SHP77 treated with DMSO at 0.1 percent for 48 hours (cell line): ENCODE measurements at regions not wholly inside any gene's neighbourhood (a gene's known extent, or its start where the extent isn't known, plus 50 kb on each side); places are given as distances from the start of the nearest gene placed in this dataset.
"Not testable (repeated sequence)": the region's sequence is repeated elsewhere in the genome, so short reads cannot be mapped to it uniquely, and the experiment has no call there.

ENCODE experiments used
- DNase-seq: peaks from one replicate; lab custom pipeline; 2025; lab: John Stamatoyannopoulos, UW

DNA sequence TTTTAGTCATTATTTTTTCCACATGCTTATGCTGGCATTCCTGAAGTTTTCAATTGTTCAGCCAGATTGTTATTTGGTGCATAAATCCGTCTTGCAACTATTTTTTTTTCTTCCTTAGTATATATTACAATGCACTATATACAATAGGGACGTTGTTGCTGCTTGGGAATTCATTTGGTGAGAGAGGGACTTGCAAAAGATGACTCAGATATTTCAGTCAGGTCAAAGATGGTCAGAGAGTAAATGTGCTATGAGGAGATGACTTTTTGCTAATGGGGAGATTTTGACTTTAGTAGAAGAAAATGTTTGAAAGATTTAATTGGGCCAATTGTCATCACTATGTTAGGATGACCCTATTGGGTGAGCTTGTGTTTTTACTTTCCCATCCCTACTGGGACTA lies 348.4 kb upstream of the MTPN start:
- DNase-seq, result no peak

GRCh38 chr7:136325027-136325426 lies 347.9 kb upstream of the MTPN start:
- DNase-seq, result no peak

DNA sequence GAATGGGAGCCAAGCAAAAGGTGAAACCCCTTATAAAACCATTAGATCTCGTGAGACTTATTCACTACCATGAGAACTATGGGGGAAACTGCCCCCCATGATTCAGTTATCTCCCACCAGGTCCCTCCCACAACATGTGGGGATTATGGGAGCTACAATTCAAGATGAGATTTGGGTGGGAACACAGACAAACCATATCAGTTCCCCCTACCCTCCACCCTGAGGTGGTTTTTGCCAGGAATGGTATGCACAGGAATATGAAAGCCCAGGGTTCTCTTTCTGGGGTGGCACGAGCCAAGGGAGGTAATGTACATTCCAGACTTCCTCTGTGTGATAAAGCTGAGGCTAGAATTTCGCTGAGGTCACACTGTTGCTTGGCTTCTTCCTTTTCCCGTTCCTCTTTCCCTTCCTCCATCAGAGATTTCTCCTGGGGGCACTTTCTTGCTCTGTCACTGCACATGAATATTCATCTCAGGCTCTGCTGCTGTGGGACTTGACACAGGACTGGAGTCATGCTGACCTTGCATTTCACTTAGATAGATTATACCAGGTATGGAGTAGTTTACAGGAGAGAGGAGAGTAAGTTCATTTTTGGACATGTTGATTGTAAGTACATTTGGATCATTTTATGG lies 347.0 kb upstream of the MTPN start:
- DNase-seq, result no peak

DNA sequence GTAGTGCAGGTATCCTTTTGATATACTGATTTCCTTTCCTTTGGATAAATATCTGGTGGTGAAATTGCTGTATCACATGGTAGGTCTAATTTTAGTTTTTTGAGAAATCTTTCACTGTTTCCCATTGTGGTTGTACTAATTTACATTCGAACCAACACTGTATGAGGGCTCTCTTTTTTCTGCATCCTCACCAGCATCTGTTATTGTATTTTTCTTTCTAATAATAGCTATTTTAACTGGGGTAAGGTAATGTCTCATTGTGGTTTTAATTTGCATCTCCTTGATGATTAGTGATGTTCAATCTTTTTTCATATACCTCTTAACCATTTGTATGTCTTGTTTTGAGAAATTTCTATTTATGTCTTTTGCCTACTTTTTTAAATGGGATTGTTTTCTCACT lies 335.4 kb upstream of the MTPN start:
- DNase-seq, result no peak

GRCh38 chr7:136309407-136309806 lies 332.2 kb upstream of the MTPN start:
- DNase-seq, result no peak

- DNase-seq, result no peak
These were observed 331.1 kb upstream of the MTPN start for GRCh38 chr7:136308230-136308629.

- DNase-seq, result no peak
These were observed 326.0 kb upstream of the MTPN start for GRCh38 chr7:136303162-136303561.

- no peak for DNase-seq
These were observed 324.9 kb upstream of the MTPN start for GRCh38 chr7:136302049-136302448.

DNA sequence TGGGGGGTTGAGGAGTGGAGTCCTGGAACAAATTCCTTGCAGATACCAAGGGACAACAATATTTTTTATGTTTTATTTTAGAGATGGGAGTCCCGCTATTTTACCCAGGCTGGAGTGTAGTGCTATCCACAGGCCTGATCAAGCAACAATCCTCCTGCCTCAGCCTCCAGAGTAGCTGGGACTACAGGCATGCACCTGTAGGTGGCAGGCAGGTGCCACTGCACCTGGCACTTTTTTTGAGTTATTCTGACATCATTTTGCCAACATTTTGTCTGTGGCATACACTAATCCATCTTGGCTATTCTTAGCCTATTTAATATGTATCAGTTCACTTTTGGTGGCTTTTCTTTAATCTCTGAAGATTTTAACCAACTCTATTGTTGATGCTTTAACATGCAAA lies 317.8 kb upstream of the MTPN start:
- no peak for DNase-seq

GRCh38 chr7:136293841-136294391 lies 316.8 kb upstream of the MTPN start:
- DNase-seq, result no peak

DNA sequence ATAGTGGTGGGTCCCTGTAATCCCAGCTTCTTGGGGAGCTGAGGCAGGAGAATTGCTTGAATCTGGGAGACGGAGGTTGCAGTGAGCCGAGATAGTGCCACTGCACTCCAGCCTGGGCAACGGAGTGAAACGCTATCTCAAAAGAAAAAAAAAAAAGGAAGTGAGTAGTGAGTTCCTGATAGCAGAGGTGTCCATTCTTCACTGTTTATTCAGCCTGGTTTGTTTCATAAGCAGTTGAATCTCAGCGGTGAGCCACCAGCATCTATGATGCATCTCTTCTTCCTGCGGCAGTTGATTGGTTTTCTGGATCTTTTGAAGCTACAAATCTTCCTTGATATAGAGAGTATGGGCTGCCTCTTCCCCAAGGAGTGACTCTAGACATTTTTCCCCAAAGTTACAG lies 316.1 kb upstream of the MTPN start:
- no peak for DNase-seq

DNA sequence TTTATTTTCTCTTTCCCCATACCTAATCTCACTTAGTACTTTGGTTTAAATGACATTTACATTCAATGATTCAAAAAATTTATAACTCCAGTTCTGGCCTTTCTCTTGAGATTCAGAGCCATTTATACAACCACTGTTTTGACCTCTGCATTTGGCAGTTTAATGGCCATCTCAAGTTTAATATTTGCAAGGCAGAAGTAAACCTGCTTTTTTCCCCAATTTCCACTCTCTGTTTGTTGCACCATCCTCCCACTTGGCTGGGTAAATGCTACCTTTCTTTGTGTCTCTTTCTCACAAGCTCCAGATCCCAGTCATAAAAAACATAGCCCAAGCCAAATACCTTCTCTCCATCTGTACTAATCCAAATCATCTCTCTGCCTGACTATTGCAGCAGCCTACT lies 315.2 kb upstream of the MTPN start:
- no peak for DNase-seq

- no peak for DNase-seq
These were observed 313.2 kb upstream of the MTPN start for GRCh38 chr7:136290351-136290750.

DNA sequence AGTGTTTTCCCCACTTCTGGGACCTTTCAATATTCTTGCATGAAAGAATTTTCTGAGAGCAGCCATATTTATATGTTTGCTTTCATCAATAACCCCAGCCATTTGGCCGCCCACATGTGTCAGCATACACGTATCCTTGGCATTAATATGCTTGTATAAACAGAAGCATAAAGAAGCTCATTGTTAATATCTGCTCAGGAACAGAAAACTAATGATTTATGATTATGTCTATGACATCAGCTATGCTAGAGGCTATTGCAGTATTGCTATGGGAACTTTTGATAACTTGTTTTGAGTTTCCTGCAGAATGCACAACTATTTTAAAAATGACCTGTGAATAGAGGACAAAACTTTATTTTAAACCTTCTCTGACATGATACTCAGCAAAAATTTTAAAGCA lies 300.9 kb upstream of the MTPN start:
- DNase-seq, result no peak

DNA sequence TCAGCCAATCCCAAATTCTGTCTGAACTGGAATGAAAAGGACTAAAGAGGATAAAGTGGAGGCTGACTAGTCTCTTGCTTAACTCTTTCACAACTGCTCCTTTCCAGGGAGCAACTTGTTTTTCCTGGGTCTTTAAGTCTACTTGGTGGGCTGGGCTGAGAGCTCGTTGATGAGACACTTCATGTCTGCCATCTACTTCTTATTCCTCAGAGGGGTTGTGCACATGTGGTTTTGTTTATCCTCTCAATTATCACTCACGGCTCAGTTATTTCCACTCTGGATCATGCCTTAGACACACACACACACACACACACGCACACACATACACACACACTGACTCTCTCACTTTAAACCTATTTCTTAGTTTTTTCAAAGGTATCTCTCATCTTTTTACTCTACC lies 298.6 kb upstream of the MTPN start:
- DNase-seq, result no peak

DNA sequence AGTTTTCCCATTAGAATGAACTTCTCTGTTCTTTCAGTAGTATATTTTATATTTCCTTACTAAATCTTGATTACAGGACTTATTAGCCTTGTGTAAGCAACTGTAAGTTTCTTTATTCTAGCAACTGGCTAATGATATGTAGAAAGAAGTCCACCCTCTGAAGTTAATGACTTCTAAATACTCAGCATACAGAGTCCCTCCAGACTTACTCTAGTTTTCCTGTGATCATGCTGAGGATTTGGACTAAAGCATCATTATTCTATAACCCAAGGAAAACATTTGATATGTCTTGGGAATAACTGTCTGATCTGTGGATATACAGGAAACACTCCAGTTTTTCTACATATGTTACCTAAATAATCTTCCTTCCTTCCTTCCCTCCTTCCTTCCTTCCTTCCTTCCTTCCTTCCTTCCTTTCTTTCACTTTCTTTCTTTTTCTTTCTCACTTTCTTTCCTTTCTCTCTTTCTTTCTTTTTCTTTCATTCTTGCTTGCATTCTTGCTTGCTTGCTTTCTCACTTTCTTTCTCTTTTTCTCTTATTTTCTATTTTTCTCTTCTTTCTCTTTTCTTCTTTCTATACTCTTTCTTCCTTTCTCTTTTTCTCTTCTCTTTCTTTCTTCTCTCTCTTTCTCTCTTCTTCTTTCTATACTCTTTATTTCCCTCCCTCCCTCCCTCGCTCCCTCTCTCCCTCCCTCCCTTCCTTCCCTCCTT lies 297.6 kb upstream of the MTPN start:
- DNase-seq, result no peak

DNA sequence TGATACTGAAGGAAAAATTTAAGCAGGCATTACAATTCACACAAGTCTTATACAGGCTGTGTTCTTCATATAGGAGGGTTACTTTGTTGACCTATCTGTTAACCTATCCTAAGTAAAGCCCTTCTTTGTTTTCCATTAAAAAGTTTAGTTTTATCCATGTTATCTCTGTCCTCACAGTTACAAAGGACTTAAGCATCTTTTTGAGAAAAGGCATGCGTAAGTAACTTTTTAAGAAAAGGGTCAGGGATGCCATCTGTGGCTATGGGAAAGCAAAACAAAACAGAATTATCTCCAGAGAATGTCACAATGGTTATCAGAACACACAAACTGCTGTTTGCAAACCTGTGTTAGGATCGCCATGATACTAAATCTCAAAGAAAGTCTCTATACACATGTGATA lies 295.8 kb upstream of the MTPN start:
- no peak for DNase-seq

DNA sequence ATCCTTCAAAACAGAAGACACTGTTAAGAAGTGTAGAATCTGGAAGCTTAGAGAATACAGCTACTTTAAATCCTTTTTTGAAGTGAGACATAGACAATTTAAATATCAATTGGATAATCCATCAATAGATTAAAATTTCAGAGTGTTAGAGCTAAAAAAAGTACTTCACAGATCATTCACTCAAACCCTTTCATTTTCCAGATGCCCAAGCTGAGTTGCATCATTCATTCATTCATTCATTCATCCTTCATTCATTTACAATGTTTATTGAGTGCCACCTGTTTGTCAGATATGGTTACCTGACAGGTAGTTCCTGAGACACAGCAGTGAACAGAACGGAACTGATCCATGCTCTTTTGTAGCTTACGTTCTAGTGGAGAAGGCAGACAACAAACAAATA lies 290.7 kb upstream of the MTPN start:
- no peak for DNase-seq

DNA sequence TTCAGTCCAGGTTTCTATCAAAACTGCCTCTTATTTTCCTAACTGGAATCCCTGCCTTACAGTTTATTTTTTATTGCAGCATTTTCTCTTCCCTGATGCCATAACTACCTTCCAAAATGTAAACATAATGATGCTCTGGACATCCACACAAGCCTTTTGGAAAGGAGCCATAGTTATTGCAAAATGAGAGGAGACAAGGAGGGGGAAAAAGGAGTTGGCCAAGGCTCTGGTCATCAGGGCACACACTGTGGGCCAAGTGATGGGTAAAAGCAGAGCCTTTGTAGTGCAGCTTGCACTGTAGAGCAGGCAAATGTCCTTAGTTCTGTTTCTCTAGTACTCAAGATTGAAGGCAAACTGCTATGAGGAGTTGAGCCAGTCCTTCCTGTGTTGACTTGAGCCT lies 289.3 kb upstream of the MTPN start:
- DNase-seq, result no peak

DNA sequence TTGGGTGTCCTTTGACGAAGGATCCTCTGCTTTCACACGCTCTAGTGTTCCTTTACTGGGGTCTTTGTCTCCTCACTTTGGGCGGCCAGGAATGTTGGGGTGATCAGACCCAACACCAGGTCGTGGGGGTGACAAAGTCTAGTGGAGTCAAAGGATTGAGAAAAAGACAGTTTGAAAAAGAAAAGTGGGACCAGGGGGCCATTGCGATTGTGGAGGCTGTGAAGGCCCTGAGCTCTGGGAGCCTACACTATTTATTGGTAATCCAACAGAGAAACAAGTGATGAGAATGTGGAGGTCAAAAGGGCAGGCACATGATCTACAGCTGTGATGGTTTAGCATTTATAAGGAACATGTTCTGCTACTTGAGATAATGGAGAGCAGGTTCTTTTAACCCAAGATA lies 287.1 kb upstream of the MTPN start:
- DNase-seq, result not testable (repeated sequence)

GRCh38 chr7:136263112-136263860 lies 286.1 kb upstream of the MTPN start:
- not testable (repeated sequence) for DNase-seq

DNA sequence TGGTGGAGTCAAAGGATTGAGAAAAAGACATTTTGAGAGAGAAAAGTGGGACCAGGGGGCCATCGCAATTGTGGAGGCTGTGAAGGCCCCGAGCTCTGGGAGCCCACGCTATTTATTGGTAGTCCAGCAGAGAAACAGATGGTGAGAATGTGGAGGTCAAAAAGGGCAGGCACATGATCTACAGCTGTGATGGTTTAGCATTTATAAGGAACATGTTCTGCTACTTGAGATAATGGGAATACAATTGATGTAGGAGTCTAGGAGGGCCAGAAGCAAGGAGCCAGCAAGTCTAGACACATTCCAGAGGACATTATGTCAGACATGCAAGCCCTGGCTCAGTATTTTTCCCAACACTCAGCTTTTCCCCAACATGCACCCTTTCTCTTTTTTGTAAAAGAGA lies 283.4 kb upstream of the MTPN start:
- DNase-seq, result not testable (repeated sequence)

DNA sequence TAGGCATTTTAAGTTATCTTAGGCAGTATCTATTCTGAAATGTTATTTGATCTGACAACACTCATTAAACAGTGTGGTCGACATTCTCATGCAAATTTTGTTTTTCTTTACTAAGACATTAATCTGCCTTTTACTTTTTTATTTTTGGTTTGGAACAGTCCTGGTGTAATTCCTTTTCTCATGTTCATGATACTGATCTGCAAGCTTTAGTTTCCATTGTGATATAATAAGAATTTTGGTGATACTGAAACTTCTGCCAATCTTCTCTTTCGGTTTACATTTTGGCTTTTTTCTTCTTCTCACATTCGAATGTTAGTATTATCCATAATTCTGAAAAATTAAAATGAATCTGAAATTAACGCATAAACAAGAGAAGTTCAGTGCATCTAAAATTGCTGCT lies 281.9 kb upstream of the MTPN start:
- no peak for DNase-seq
